ENCODE measurements at regions not wholly inside any gene's neighbourhood (a gene's known extent, or its start where the extent isn't known, plus 50 kb on each side); places are given as distances from the start of the nearest gene placed in this dataset.

DNA sequence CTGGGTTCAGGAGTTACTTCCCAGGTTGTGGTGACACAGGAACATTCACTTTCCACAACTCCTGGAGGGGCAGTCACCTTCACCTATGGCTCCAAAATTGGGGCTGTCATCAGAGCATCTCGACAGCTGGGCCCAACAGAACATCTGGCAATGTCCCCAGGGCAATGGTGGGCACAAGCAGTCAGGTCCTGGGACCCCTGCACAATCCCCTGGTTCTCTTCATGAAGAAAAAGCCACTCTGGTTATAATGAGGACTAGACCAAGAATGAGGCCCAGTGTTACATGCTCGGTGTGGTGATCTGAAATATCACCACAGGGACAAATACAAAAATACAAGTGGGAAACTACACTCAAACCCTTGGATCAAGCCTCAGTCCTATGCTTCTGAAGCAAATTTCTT is 89.0 kb upstream of the VPREB1 start:
- Mint-ChIP-seq H3K4me1 (ENCODE audit: low read depth) (peaks cover 6% of the 10 kb centered on the region), H3K4me3 (no peak overlapping the region), H3K27ac (no peak overlapping the region), H3K36me3 (ENCODE audit: low read depth) (no peaks in the 10 kb centered on the region), H3K27me3 (peaks cover 21% of the 10 kb centered on the region), H3K9me3 (no peaks in the 10 kb centered on the region)
- CTCF ChIA-PET, result no interaction called here
- Histone ChIP-seq H3K4me1 (ENCODE audit: insufficient read depth, low read length) (peaks cover 7% of the 10 kb centered on the region), H3K27me3 (ENCODE audit: control insufficient read depth in 1 of 2, insufficient read depth in 2 of 2, low read length in 2 of 2) (peaks cover 6 to 12% of the 10 kb centered on the region in 2 experiments), H3K9me3 (ENCODE audit: control insufficient read depth in 1 of 2, insufficient read depth in 1 of 2, low read length in 2 of 2) (no peaks in the 10 kb centered on the region), H3K4me3 (ENCODE audit: low read length) (no peak overlapping the region), H3K27ac (ENCODE audit: low read depth in 1 of 2, low read length in 2 of 2) (no peak overlapping the region), H3K36me3 (ENCODE audit: insufficient read depth, low read length) (no peaks in the 10 kb centered on the region)
- ATAC-seq (ENCODE audit: poor library complexity) (no peak), DNase-seq (no peak)
- POLR2A ChIA-PET, result no interaction called here
- TF ChIP-seq, protein P1, sequence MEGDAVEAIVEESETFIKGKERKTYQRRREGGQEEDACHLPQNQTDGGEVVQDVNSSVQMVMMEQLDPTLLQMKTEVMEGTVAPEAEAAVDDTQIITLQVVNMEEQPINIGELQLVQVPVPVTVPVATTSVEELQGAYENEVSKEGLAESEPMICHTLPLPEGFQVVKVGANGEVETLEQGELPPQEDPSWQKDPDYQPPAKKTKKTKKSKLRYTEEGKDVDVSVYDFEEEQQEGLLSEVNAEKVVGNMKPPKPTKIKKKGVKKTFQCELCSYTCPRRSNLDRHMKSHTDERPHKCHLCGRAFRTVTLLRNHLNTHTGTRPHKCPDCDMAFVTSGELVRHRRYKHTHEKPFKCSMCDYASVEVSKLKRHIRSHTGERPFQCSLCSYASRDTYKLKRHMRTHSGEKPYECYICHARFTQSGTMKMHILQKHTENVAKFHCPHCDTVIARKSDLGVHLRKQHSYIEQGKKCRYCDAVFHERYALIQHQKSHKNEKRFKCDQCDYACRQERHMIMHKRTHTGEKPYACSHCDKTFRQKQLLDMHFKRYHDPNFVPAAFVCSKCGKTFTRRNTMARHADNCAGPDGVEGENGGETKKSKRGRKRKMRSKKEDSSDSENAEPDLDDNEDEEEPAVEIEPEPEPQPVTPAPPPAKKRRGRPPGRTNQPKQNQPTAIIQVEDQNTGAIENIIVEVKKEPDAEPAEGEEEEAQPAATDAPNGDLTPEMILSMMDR (IDR thresholded peaks at IDR 0.05), result no peak
- intact Hi-C loops (cut with DNase I, micrococcal nuclease), result loop anchor here (2.0 kb wide), 2 partner anchors 39 to 79 kb away; no protein-coding TSS in a partner anchor

DNA sequence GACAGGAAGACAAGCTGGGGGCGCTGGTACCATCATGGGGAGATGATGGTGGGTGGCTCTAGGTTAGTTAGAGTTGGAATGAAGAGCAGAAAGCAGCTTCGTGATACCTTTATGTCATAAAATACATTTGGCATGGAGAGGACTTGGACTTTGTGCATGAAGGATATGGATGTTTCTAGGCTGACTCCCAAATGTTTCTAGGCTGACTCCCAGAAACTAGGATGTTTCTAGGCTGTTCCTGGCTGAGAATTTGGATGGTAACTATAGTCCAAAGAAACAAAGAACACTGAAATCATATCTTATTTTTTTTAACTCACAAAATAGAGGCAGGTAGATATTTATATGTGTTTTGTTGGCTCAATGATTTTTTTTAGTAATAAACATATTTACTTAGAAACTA is 89.4 kb upstream of the VPREB1 start:
- ChIA-PET POLR2A (no interaction called here), CTCF (no interaction called here)
- no peaks in the 10 kb centered on the region for H3K9me3 ChIP-seq (ENCODE audit: control insufficient read depth in 1 of 2, insufficient read depth in 1 of 2, low read length in 2 of 2)
- Mint-ChIP-seq H3K27ac (no peak overlapping the region), H3K36me3 (ENCODE audit: low read depth) (no peaks in the 10 kb centered on the region), H3K27me3 (peaks cover 26% of the 10 kb centered on the region), H3K4me3 (no peak overlapping the region), H3K4me1 (ENCODE audit: low read depth) (peaks cover 6% of the 10 kb centered on the region), H3K9me3 (no peaks in the 10 kb centered on the region)
- peaks cover 7% of the 10 kb centered on the region for H3K4me1 ChIP-seq (ENCODE audit: insufficient read depth, low read length)
- TF ChIP-seq, protein P1 (IDR thresholded peaks at IDR 0.05), result no peak
- H3K4me3 ChIP-seq (ENCODE audit: low read length), result no peak overlapping the region
- ATAC-seq (ENCODE audit: poor library complexity) (no peak), DNase-seq (no peak)
- peaks cover 7 to 16% of the 10 kb centered on the region in 2 experiments for H3K27me3 ChIP-seq (ENCODE audit: control insufficient read depth in 1 of 2, insufficient read depth in 2 of 2, low read length in 2 of 2)
- no peaks in the 10 kb centered on the region for H3K36me3 ChIP-seq (ENCODE audit: insufficient read depth, low read length)
- H3K27ac ChIP-seq (ENCODE audit: low read depth in 1 of 2, low read length in 2 of 2), result no peak overlapping the region
- intact Hi-C loops (cut with DNase I, micrococcal nuclease), result no loop called here

DNA sequence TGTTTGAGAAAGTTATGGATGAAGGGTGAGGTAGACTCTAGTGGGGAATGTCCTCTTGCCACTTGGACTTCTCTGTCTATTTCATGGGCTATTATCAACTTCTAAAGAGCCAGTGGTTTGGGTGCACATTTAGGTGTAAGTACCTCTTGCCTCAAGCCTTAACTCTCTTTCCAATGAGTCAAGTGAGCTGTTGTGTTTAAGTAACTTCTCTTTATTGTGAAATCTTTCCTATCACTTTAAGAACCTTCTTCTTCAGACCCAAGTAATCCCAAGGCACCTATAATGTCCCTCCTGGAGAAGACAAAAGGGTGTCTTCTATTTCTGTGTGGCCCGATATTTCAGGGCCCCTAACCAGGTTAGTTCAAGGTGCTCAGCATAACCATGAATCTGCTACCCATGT is 90.5 kb upstream of the VPREB1 start:
- intact Hi-C loops (cut with DNase I, micrococcal nuclease), result no loop called here
- TF ChIP-seq, protein P1 (IDR thresholded peaks at IDR 0.05), result no peak
- Mint-ChIP-seq H3K27me3 (peaks cover 30% of the 10 kb centered on the region), H3K36me3 (ENCODE audit: low read depth) (no peaks in the 10 kb centered on the region), H3K4me3 (no peak overlapping the region), H3K4me1 (ENCODE audit: low read depth) (peaks cover 6% of the 10 kb centered on the region), H3K9me3 (no peaks in the 10 kb centered on the region), H3K27ac (no peak overlapping the region)
- ATAC-seq (ENCODE audit: poor library complexity) (no peak), DNase-seq (no peak)
- ChIA-PET CTCF (no interaction called here), POLR2A (no interaction called here)
- no peak overlapping the region for H3K4me3 ChIP-seq (ENCODE audit: low read length)
- H3K27me3 ChIP-seq (ENCODE audit: control insufficient read depth in 1 of 2, insufficient read depth in 2 of 2, low read length in 2 of 2), result peaks cover 11 to 20% of the 10 kb centered on the region in 2 experiments
- H3K4me1 ChIP-seq (ENCODE audit: insufficient read depth, low read length), result peaks cover 7% of the 10 kb centered on the region
- H3K36me3 ChIP-seq (ENCODE audit: insufficient read depth, low read length), result no peaks in the 10 kb centered on the region
- no peak overlapping the region for H3K27ac ChIP-seq (ENCODE audit: low read depth in 1 of 2, low read length in 2 of 2)
- no peaks in the 10 kb centered on the region for H3K9me3 ChIP-seq (ENCODE audit: control insufficient read depth in 1 of 2, insufficient read depth in 1 of 2, low read length in 2 of 2)

Data from CD4-positive, alpha-beta T cell (primary cell).